GM12892 (cell line): ENCODE measurements at regions not wholly inside any gene's neighbourhood (a gene's known extent, or its start where the extent isn't known, plus 50 kb on each side); places are given as distances from the start of the nearest gene placed in this dataset.

Source experiments
- POLR2A ChIP-seq: IDR thresholded peaks from 2 replicates; pipeline ENCODE4 v1.6.1; 2011; ENCODE audit warnings: low read depth, low read length, control low read depth
- POLR2AphosphoS5 ChIP-seq: IDR thresholded peaks from 2 replicates; pipeline ENCODE4 v1.6.1; 2011; ENCODE audit warnings: low read depth, low read length, control low read depth

DNA sequence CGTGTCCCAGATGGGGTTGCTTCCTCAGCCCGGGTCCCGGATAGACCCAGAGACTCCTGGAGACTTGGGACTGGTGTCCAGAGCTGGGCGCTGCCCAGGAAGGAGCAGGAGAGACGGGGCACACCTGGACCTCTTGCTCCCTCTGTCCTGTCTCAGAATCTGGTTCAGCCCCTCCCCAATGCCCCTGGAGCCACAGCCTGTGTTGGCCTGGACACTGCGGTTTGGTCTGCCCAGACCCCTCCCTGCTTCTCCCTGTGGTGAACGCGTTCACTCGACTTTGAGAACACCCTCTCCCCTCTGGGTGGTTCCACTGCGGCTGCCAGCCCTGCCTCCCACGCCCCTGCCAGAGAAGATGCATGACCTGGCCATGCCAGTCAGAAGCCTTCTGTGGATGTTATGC is 111.1 kb downstream of the HMX1 start:
- TF ChIP-seq POLR2AphosphoS5 (no peak), POLR2A (no peak)
